AG04450 (cell line): ENCODE measurements at regions not wholly inside any gene's neighbourhood (a gene's known extent, or its start where the extent isn't known, plus 50 kb on each side); places are given as distances from the start of the nearest gene placed in this dataset.
A peak's percentile ranks its signal among the peaks of the same experiment; 100 is the strongest.

Experiments used
- CTCF ChIA-PET: fragments of 300-600, 350-600 bp; formaldehyde crosslinking; extraction: SDS; loops from one replicate; lab custom pipeline; 2022; ENCODE audit warnings: antibody characterized with exemption, inconsistent platforms; lab: Charles Lee
- POLR2A ChIA-PET: fragments of 350-600 bp; formaldehyde crosslinking; extraction: SDS; loops from one replicate; lab custom pipeline; 2021; ENCODE audit warnings: antibody characterized with exemption, inconsistent platforms; lab: Yijun Ruan, JAX
- DNase-seq: peaks from one replicate; pipeline ENCODE4 v3.0.0-alpha.2; 2011; ENCODE audit warnings: low read depth, low spot score
- H3K27ac ChIP-seq: one replicate; pipeline ENCODE4 v1.5.1; 2012; ENCODE audit warnings: low read depth, low read length, control low read depth
- H3K27me3 ChIP-seq: one replicate; pipeline ENCODE4 v1.6.0; 2012; ENCODE audit warnings: low read length; ENCODE audit not compliant: control insufficient read depth, insufficient read depth
- H3K4me3 ChIP-seq: 2 replicates; pipeline ENCODE4 v1.5.1; 2011; ENCODE audit warnings: mild to moderate bottlenecking, low read depth, low read length, control low read depth
- H3K9me3 ChIP-seq: 2 replicates; pipeline ENCODE4 v1.5.1; 2012; ENCODE audit warnings: low read length; ENCODE audit not compliant: control insufficient read depth, insufficient read depth
- CTCF ChIP-seq: IDR thresholded peaks from 2 replicates; pipeline ENCODE4 v1.5.1; 2011; ENCODE audit warnings: low read depth, low read length, control low read depth, inconsistent platforms

- Histone ChIP-seq H3K9me3 (no peaks in the 10 kb centered on the region), H3K4me3 (no peak overlapping the region), H3K27ac (no peak overlapping the region), H3K27me3 (no peaks in the 10 kb centered on the region)
- no peak for TF ChIP-seq CTCF
- CTCF ChIA-PET, result interaction anchor here (1.1 to 1.5 kb wide), 2 partner anchors 136 to 316 kb away, joined by 4 read pairs; no protein-coding TSS in a partner anchor
- POLR2A ChIA-PET, result no interaction called here
- no peak for DNase-seq
Observed at GRCh38 chr13:76012091-76012721, 376.1 kb downstream of the LMO7 start.

DNA sequence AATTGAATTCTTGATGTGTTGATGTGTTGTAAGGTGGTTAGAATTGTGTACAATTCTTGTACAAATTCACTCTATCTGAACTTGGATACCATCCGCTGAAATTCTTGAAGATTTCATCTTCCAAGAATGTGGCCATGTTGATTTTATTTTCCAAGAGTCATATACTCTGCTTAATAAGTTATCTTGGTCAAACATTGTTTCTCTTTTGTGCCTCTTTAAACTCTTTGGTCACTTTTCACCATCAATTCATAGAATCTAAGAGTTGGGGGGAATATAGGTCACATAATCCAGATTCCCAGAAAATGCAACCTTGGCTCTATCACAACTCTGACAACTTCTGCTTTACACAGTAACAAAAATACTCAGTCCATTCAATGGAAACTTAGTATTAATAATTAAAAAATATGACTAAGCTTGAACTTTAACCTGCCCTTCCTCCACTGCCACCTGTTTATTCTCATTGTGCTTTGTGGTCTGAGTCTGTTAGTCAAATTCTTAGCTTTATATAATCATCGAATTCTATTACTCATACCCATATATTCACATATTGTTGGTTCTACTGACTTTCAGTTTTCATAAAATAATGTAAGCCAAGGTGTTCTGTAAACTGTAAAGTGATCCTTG is 373.2 kb downstream of the LMO7 start:
- ChIA-PET CTCF (no interaction called here), POLR2A (no interaction called here)
- H3K27me3 ChIP-seq, result no peaks in the 10 kb centered on the region
- no peak for TF ChIP-seq CTCF
- H3K27ac ChIP-seq, result no peak overlapping the region
- no peaks in the 10 kb centered on the region for H3K9me3 ChIP-seq
- H3K4me3 ChIP-seq, result no peak overlapping the region
- peak; percentile 34 for DNase-seq

GRCh38 chr13:76004416-76004815 is 368.3 kb downstream of the LMO7 start:
- H3K9me3 ChIP-seq, result no peaks in the 10 kb centered on the region
- TF ChIP-seq CTCF, result no peak
- no peak for DNase-seq
- CTCF ChIA-PET, result no interaction called here
- H3K27me3 ChIP-seq, result no peaks in the 10 kb centered on the region
- H3K27ac ChIP-seq, result no peak overlapping the region
- H3K4me3 ChIP-seq, result no peak overlapping the region
- POLR2A ChIA-PET, result no interaction called here

DNA sequence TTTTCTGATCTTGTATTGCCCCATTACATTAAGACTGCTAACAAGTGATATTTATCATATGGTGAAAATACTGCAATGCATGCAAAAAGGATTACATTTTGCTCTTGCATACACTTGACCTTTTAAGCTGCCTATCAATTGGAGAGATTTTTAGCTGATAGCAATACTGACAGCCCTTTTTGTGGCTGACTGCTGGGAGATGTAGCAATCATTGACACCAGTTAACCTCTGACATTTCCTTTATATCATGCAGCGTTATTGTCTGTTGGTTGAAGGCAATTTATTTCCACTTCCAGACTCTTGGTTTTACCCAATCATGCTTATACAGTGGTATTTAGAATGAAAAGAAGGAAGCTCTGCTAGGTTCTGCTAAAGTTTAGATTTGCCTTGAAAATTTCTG is 364.0 kb downstream of the LMO7 start:
- no peaks in the 10 kb centered on the region for H3K9me3 ChIP-seq
- no peak overlapping the region for H3K4me3 ChIP-seq
- no peaks in the 10 kb centered on the region for H3K27me3 ChIP-seq
- no peak for TF ChIP-seq CTCF
- DNase-seq, result no peak
- ChIA-PET POLR2A (no interaction called here), CTCF (no interaction called here)
- no peak overlapping the region for H3K27ac ChIP-seq

DNA sequence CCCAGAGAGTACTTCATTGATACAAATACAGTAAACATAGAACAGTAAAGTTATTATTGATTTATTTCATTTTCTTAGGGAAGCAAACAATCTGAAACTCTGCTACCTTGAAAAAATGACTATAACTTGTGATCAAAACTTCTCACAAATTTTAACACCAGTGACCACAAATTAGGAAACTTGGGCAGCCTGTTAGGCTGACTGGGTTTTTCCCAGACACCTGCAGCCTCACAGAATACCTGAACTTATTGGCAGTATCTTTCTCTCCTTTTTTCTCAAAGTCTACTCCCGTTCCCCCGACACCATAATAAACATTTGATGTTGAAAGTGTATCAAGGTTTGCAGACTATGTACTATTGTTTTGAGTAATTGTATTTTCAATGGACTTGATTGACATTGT is 360.5 kb downstream of the LMO7 start:
- no peaks in the 10 kb centered on the region for H3K9me3 ChIP-seq
- no peak for DNase-seq
- no peak for TF ChIP-seq CTCF
- CTCF ChIA-PET, result no interaction called here
- H3K27me3 ChIP-seq, result no peaks in the 10 kb centered on the region
- H3K4me3 ChIP-seq, result no peak overlapping the region
- H3K27ac ChIP-seq, result no peak overlapping the region
- POLR2A ChIA-PET, result no interaction called here
